ENCODE measurements at regions not wholly inside any gene's neighbourhood (a gene's known extent, or its start where the extent isn't known, plus 50 kb on each side); places are given as distances from the start of the nearest gene placed in this dataset.

DNA sequence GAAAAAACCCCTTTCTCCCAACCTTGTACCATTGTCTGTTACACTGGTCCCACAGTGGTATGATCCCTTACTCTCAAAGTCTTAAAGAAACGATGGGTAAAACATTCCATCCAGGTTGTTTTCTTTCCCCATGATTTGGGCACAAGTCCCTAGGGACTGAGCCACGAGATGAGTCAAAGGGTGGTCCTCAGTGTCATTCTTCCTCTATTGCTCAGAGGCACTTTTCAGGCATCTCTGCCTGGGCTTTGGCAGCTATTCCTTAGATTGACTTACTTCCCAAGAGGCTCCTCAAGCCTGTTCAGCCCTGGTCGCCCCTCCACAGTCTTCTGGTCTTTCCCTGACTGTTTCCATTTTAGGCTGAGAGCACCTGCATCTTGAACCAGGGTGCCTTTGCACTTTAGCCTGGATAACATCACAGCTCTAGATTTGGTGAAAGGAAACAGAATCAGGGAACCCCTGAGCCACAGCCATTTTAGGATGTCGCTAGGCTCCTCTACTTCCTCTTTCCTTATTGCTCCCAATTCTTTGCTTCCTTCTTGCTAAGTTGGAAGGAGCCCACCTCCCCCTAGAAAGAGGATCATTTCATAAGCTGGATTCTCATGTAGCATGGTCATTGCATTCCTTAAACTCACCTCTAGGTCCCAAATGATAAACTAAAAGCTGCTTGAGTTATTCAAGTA lies 131.0 kb upstream of the TPRG1 start:
- TF ChIP-seq, protein P1, sequence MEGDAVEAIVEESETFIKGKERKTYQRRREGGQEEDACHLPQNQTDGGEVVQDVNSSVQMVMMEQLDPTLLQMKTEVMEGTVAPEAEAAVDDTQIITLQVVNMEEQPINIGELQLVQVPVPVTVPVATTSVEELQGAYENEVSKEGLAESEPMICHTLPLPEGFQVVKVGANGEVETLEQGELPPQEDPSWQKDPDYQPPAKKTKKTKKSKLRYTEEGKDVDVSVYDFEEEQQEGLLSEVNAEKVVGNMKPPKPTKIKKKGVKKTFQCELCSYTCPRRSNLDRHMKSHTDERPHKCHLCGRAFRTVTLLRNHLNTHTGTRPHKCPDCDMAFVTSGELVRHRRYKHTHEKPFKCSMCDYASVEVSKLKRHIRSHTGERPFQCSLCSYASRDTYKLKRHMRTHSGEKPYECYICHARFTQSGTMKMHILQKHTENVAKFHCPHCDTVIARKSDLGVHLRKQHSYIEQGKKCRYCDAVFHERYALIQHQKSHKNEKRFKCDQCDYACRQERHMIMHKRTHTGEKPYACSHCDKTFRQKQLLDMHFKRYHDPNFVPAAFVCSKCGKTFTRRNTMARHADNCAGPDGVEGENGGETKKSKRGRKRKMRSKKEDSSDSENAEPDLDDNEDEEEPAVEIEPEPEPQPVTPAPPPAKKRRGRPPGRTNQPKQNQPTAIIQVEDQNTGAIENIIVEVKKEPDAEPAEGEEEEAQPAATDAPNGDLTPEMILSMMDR (IDR thresholded peaks at IDR 0.05): no peak
- no peak for TF ChIP-seq POLR2AphosphoS5 (IDR thresholded peaks at IDR 0.05; ENCODE audit: insufficient read depth in 1 of 2, low read depth in 1 of 2)

Measured in vagina (tissue), 2 donors.